ENCODE measurements at regions not wholly inside any gene's neighbourhood (a gene's known extent, or its start where the extent isn't known, plus 50 kb on each side); places are given as distances from the start of the nearest gene placed in this dataset.

GRCh38 chr9:120187758-120188157, 392.2 kb downstream of the CDK5RAP2 start:
- H3K4me3 ChIP-seq (ENCODE audit: control insufficient read depth, low read depth, low read length) = no peak overlapping the region
- no peak for DNase-seq (ENCODE audit: low read depth)
- no peak for TF ChIP-seq CTCF (conservative IDR thresholded peaks at IDR 0.05; ENCODE audit: control insufficient read depth, insufficient read depth, low read depth, low read length)

DNA sequence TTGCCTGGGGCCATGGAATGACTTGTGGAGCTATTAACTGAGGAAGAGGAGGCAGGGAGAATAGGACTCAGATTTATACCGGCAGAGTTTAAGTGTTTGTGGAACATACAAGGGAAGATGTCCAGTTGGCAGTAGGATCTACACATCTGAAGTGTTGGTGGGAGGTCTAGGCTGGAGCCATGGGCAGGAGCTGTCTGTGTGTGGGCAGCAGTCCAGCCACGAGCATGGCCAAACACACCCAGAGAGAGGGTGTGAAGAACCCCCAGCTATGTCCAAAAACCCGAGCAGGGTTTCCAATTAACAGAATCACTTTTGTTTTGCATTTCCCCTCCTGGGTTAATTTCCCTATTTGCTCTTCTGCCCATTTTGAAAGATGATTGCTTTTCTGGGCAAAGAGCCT, 393.7 kb downstream of the CDK5RAP2 start:
- no peak for DNase-seq (ENCODE audit: low read depth)
- no peak for TF ChIP-seq CTCF (conservative IDR thresholded peaks at IDR 0.05; ENCODE audit: control insufficient read depth, insufficient read depth, low read depth, low read length)
- no peak overlapping the region for H3K4me3 ChIP-seq (ENCODE audit: control insufficient read depth, low read depth, low read length)

- no peak for TF ChIP-seq CTCF (conservative IDR thresholded peaks at IDR 0.05; ENCODE audit: control insufficient read depth, insufficient read depth, low read depth, low read length)
- no peak overlapping the region for H3K4me3 ChIP-seq (ENCODE audit: control insufficient read depth, low read depth, low read length)
- DNase-seq (ENCODE audit: low read depth) = no peak
These were observed 395.7 kb downstream of the CDK5RAP2 start for GRCh38 chr9:120184266-120184665.

DNA sequence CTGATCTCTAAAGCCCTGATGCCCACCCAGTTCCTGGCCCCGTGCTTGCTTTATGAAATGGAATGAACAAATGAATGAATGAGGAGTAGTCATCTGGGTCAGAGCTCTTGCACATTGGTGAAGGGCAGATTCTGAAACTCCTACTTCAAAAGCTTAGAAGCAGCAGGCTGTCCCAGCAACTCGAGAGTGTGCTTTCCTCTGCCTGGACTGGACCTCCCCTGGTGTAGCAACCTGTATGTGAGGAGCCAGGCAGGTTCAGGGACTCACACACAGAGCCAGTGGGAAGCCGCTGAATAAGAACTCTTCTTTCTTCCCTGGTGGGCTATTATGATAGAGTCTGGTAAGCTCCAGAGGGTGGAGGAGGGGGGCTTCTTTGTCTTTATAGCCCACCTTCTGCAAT, 396.4 kb downstream of the CDK5RAP2 start:
- TF ChIP-seq CTCF (conservative IDR thresholded peaks at IDR 0.05; ENCODE audit: control insufficient read depth, insufficient read depth, low read depth, low read length) = no peak
- H3K4me3 ChIP-seq (ENCODE audit: control insufficient read depth, low read depth, low read length) = no peak overlapping the region
- no peak for DNase-seq (ENCODE audit: low read depth)

DNA sequence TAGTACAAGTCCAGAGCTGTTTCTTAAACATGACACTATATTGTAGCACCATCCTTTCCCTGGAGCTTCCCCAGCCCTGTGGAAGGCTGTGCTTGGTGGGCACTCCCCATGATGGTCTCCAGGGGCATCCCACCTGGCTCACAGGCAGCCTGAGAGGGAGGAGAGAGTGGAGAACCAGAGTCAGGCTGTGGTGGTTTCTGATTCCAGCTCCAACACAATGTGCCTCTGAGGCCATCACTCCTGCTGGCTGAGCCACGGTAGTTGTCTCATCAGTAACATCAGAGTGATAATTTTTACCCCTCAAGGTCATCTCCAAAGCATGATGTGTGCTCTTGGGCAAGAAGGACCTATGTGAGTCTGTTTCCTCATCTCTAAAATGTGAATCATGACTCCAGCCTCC, 398.0 kb downstream of the CDK5RAP2 start:
- H3K4me3 ChIP-seq (ENCODE audit: control insufficient read depth, low read depth, low read length) = no peak overlapping the region
- TF ChIP-seq CTCF (conservative IDR thresholded peaks at IDR 0.05; ENCODE audit: control insufficient read depth, insufficient read depth, low read depth, low read length) = no peak
- no peak for DNase-seq (ENCODE audit: low read depth)

GRCh38 chr9:120177121-120177520, 402.8 kb downstream of the CDK5RAP2 start:
- H3K4me3 ChIP-seq (ENCODE audit: control insufficient read depth, low read depth, low read length) = no peak overlapping the region
- no peak for TF ChIP-seq CTCF (conservative IDR thresholded peaks at IDR 0.05; ENCODE audit: control insufficient read depth, insufficient read depth, low read depth, low read length)
- DNase-seq (ENCODE audit: low read depth) = no peak

DNA sequence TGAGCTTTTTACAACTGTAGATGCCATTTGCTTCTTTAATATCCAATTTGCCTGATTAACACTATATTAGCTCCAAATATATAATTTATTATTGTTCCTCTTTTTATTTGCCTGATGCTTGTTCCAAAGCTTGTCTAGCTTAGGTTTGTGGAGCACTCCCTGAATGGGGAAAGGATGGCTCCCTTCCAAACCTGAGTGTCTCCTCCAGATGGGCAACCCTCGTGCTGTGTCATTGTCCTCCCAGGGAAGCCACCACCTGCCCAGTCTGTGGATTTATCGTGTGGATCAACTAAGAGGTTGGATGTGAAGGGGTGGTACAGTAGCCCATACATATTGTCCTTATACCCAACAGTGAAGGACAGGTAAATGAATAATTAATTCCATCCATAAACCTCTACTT, 404.9 kb downstream of the CDK5RAP2 start:
- no peak for TF ChIP-seq CTCF (conservative IDR thresholded peaks at IDR 0.05; ENCODE audit: control insufficient read depth, insufficient read depth, low read depth, low read length)
- DNase-seq (ENCODE audit: low read depth) = no peak
- no peak overlapping the region for H3K4me3 ChIP-seq (ENCODE audit: control insufficient read depth, low read depth, low read length)

Data from fibroblast of mammary gland (primary cell).